ENCODE measurements at regions not wholly inside any gene's neighbourhood (a gene's known extent, or its start where the extent isn't known, plus 50 kb on each side); places are given as distances from the start of the nearest gene placed in this dataset.
"Not testable (repeated sequence)": the region's sequence is repeated elsewhere in the genome, so short reads cannot be mapped to it uniquely, and the experiment has no call there.

DNA sequence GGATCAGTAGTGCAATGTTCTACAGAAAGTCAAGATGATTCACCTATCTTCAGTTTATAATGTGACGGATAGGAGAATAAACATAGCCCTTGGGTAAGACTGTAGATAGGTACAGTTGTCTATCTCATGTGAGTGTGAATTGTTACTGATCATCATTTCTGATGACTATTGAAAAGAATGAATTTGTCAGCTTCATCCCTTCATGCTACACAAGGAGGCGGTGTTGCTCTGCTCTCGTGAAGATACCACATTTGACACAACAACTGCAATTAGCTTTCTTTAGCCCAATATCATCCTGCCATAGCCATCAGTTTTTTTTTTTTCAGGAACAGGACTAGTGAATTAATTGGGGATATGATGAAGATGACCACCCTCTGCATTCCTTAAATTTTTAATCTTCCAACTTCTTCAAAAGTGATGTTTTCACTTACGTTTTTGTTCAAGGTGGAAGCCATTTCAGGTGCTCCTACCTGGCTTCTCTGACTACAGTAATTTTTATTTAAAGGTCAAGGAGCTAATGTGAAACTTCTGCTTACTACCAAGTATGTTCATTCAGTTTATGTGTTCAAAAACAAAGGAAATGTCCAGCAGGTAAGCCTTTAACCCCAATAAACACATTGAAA is 152.9 kb upstream of the MOCS2 start:
- DNase-seq (ENCODE audit: low read depth) = no peak
- Histone ChIP-seq H3K36me3 (ENCODE audit: control insufficient read depth, insufficient read depth, low read length) (no peaks in the 10 kb centered on the region), H3K4me3 (ENCODE audit: low read depth, low read length) (no peak overlapping the region), H3K27me3 (ENCODE audit: control insufficient read depth, insufficient read depth, low read length) (no peaks in the 10 kb centered on the region)
- ChIA-PET POLR2A (interaction anchor here (0.6 kb wide), 1 partner anchor 219 kb away, joined by 3 read pairs; no protein-coding TSS in a partner anchor), CTCF (interaction anchor here (0.6 to 2.5 kb wide), 25 partner anchors 9 to 1228 kb away, joined by 3 to 13 read pairs (median 3); no protein-coding TSS in a partner anchor)
- TF ChIP-seq CTCF (IDR thresholded peaks at IDR 0.05; ENCODE audit: insufficient read depth, low read depth, low read length) = peak; percentile 69

- no peak overlapping the region for H3K4me3 ChIP-seq (ENCODE audit: low read depth, low read length)
- ChIA-PET POLR2A (no interaction called here), CTCF (interaction anchor here (0.6 to 2.5 kb wide), 18 partner anchors 10 to 971 kb away, joined by 3 to 13 read pairs (median 4); no protein-coding TSS in a partner anchor)
- no peak for DNase-seq (ENCODE audit: low read depth)
- H3K27me3 ChIP-seq (ENCODE audit: control insufficient read depth, insufficient read depth, low read length) = no peaks in the 10 kb centered on the region
- no peaks in the 10 kb centered on the region for H3K36me3 ChIP-seq (ENCODE audit: control insufficient read depth, insufficient read depth, low read length)
- TF ChIP-seq CTCF (IDR thresholded peaks at IDR 0.05; ENCODE audit: insufficient read depth, low read depth, low read length) = no peak
These were observed 153.6 kb upstream of the MOCS2 start for GRCh38 chr5:53263151-53263550.

GRCh38 chr5:53265043-53265442 is 155.5 kb upstream of the MOCS2 start:
- POLR2A ChIA-PET = interaction anchor here (0.6 kb wide), 1 partner anchor 292 kb away, joined by 18 read pairs; no protein-coding TSS in a partner anchor
- Histone ChIP-seq H3K36me3 (ENCODE audit: control insufficient read depth, insufficient read depth, low read length) (no peaks in the 10 kb centered on the region), H3K4me3 (ENCODE audit: low read depth, low read length) (no peak overlapping the region), H3K27me3 (ENCODE audit: control insufficient read depth, insufficient read depth, low read length) (no peaks in the 10 kb centered on the region)
- CTCF ChIA-PET = interaction anchor here (0.5 to 0.6 kb wide), 2 partner anchors 29 to 1613 kb away, joined by 3 to 4 read pairs; no protein-coding TSS in a partner anchor
- DNase-seq (ENCODE audit: low read depth) = no peak
- TF ChIP-seq CTCF (IDR thresholded peaks at IDR 0.05; ENCODE audit: insufficient read depth, low read depth, low read length) = no peak

DNA sequence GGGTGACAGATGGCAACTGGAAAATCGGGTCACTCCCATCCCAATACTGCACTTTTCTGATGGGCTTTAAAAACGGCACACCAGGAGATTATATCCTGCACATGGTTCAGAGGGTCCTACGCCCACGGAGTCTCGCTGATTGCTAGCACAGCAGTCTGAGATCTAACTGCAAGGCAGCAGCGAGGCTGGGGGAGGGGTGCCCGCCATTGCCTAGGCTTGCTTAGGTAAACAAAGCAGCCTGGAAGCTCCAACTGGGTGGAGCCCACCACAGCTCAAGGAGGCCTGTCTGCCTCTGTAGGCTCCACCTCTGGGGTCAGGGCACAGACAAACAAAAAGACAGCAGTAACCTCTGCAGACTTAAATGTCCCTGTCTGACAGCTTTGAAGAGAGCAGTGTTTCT is 158.7 kb upstream of the MOCS2 start:
- H3K27me3 ChIP-seq (ENCODE audit: control insufficient read depth, insufficient read depth, low read length); POLR2A ChIA-PET; H3K4me3 ChIP-seq (ENCODE audit: low read depth, low read length); DNase-seq (ENCODE audit: low read depth); CTCF ChIA-PET; H3K36me3 ChIP-seq (ENCODE audit: control insufficient read depth, insufficient read depth, low read length): not testable (repeated sequence)

GRCh38 chr5:53275666-53276065 is 166.1 kb upstream of the MOCS2 start:
- CTCF ChIA-PET = no interaction called here
- Histone ChIP-seq H3K4me3 (ENCODE audit: low read depth, low read length) (no peak overlapping the region), H3K36me3 (ENCODE audit: control insufficient read depth, insufficient read depth, low read length) (no peaks in the 10 kb centered on the region), H3K27me3 (ENCODE audit: control insufficient read depth, insufficient read depth, low read length) (no peaks in the 10 kb centered on the region)
- POLR2A ChIA-PET = no interaction called here
- DNase-seq (ENCODE audit: low read depth) = no peak
- TF ChIP-seq CTCF (IDR thresholded peaks at IDR 0.05; ENCODE audit: insufficient read depth, low read depth, low read length) = no peak

DNA sequence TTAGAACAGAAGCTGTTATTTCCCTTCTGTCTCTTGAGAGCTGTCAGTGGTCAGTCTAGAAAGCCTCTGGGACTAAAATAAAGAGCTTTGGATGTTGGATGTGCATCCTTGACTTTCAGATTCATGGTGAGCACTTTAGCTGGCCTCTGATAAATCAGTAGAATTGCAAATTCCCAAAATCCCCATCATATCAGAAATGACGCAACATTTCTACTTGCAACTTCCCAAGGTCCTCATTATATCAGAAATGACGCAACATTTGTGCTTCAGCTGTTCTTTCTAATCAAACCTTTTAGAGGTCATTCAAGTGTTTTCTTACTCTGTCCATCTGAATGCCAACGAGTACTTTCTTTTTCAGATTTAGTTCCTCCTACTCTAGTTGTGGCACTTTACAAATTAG is 167.3 kb upstream of the MOCS2 start:
- no peak for DNase-seq (ENCODE audit: low read depth)
- CTCF ChIA-PET = interaction anchor here (0.9 to 1.5 kb wide), 2 partner anchors 11 to 27 kb away, joined by 3 read pairs; no protein-coding TSS in a partner anchor
- TF ChIP-seq CTCF (IDR thresholded peaks at IDR 0.05; ENCODE audit: insufficient read depth, low read depth, low read length) = no peak
- POLR2A ChIA-PET = no interaction called here
- H3K4me3 ChIP-seq (ENCODE audit: low read depth, low read length) = no peak overlapping the region
- H3K27me3 ChIP-seq (ENCODE audit: control insufficient read depth, insufficient read depth, low read length) = no peaks in the 10 kb centered on the region
- H3K36me3 ChIP-seq (ENCODE audit: control insufficient read depth, insufficient read depth, low read length) = no peaks in the 10 kb centered on the region
